ENCODE measurements at regions not wholly inside any gene's neighbourhood (a gene's known extent, or its start where the extent isn't known, plus 50 kb on each side); places are given as distances from the start of the nearest gene placed in this dataset.
"Not testable (repeated sequence)": the region's sequence is repeated elsewhere in the genome, so short reads cannot be mapped to it uniquely, and the experiment has no call there.

DNA sequence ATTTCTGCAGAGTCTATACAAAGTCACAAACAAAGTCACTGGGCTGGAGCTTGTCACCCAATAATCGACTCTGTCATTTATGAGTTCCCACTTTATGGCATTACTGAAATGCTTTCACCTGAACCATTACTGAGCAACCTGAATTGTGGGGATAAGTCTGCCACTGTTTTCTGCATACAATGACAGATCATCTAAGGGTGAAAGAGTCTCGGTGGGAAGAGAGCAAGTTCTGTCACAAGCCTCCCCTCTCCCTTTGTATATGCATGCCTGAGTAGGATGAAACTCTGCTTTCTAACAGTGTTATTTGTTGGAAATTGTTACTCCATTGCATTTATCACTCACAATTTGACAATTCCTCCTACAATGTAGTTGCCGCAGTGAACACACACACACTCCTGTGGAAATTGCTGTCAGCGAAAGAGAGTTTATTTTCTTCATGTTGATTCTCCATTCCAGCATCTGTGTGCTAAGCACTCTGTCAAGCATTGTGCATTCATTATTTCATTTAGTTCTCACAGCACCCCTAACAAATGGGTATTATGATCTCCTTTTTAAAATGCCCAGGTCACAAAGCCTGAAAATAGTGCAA is 1732.4 kb upstream of the CDH6 start:
- no peak overlapping the region for H3K4me3 ChIP-seq
- in situ Hi-C loops (cut with MboI; ENCODE audit: low pct_unique_long_range_greater_than_20kb in 2 of 9, low sequenced_read_pairs in 9 of 9, unreplicated experiment in 9 of 9): no loop called here

DNA sequence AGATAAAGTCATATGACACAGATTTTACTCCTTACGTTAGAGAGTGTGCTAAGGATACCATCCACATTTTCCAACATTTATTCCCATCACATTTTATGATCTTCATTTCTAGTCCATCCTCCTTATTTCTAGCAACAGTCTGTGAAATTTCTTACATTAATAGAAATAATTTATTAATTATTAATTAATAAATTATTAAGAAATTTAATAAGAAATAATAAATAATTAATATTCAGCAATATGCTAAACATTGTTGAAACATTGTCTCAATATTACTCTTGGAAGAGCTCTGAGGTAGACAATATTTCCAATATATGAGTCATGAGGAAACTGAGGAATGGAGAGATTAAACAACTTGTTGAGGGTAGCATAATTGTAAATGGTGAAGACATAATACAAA is 1742.5 kb upstream of the CDH6 start:
- 100% methylated on average over 1 of the region's 1 CpG; no CpG with 5 or more reads in 9 of the 10 experiments for WGBS, 10 experiments
- H3K4me1 ChIP-seq (replicated peaks in 1 of 2); ATAC-seq (replicated peaks in 6 of 8); H3K27ac ChIP-seq; H3K4me3 ChIP-seq; in situ Hi-C loops (cut with MboI; ENCODE audit: low pct_unique_long_range_greater_than_20kb in 2 of 9, low sequenced_read_pairs in 9 of 9, unreplicated experiment in 9 of 9): not testable (repeated sequence)

More for the DNA sequence above, 1732.4 kb upstream of the CDH6 start:
- Histone ChIP-seq H3K27ac (no peak overlapping the region), H3K4me1 (replicated peaks in 1 of 2) (peaks cover 4 to 14% of the 10 kb centered on the region in 2 donors)
- 13 to 70% (median 37%) methylated on average over 2 to 4 of the region's 4 CpGs; no CpG with 5 or more reads in 3 of the 10 experiments for WGBS, 10 experiments
- peak in 5 of 8 experiments; percentile 87 to 96 (median 96) for ATAC-seq (replicated peaks in 6 of 8)

DNA sequence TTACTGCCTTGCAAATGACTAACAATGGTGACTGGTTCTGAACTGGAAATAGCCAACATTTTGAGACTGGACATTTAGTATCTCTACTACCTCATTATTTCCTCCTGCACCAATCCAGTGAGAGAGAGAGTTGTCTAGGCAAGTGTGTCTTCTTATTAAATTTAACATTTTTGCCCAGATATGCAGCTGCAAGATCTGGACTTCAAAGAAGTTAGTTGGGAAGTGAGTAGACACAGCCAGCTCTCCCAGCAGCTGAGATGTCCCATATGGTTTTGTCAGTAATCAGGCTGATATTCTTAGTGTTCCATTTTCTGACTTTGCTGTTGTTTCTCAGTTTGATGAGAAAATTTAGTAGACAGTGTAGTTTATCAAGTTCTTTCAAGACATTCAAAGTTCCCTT is 1778.8 kb upstream of the CDH6 start:
- ATAC-seq (replicated peaks in 6 of 8): no peak
- no peak overlapping the region for H3K4me3 ChIP-seq
- H3K4me1 ChIP-seq (replicated peaks in 1 of 2): no peaks in the 10 kb centered on the region
- no peak overlapping the region for H3K27ac ChIP-seq
- in situ Hi-C loops (cut with MboI; ENCODE audit: low pct_unique_long_range_greater_than_20kb in 2 of 9, low sequenced_read_pairs in 9 of 9, unreplicated experiment in 9 of 9): no loop called here

DNA sequence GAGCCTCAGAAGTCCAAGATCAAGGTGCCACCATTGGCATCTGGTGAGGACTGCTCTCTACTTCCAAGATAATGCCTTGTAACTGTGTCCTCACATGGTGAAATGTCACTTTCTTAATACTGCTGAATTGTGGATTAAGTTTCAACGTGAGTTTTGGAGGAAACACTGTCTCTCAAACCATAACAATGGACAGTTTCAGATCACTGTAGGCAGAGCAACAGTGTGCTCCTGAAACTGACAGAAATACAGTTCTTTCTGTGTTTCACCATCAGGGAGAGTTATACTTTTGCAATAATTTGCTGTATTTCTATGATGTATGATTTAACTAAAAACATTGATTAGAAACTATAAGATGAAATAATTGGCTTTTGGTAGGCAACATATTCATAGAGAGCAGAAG is 1780.5 kb upstream of the CDH6 start:
- no peak overlapping the region for H3K27ac ChIP-seq
- H3K4me3 ChIP-seq: no peak overlapping the region
- no peak for ATAC-seq (replicated peaks in 6 of 8)
- H3K4me1 ChIP-seq (replicated peaks in 1 of 2): no peaks in the 10 kb centered on the region
- in situ Hi-C loops (cut with MboI; ENCODE audit: low pct_unique_long_range_greater_than_20kb in 2 of 9, low sequenced_read_pairs in 9 of 9, unreplicated experiment in 9 of 9): no loop called here
- WGBS, 10 experiments: 0 to 57% (median 35%) methylated on average over 1 of the region's 1 CpG; no CpG with 5 or more reads in 4 of the 10 experiments

DNA sequence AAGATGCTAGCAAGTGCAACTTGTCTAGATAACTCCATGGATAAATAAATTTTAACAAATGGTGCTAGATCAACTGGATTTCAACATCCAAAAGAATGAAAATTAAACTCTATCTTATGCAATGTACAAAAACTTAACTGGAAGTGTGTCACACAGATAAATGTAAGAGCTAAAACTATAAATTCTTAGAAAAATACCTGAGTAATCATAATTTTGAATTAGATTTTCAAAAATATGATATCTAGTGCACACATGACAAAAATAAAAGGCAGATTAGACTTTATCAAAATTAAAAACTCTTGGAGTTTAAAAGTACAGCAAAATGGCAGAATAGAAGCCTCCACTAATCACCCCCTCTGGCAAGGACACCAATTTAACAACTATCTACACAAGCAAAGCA is 1791.2 kb upstream of the CDH6 start:
- ATAC-seq (replicated peaks in 6 of 8): no peak
- H3K4me3 ChIP-seq: no peak overlapping the region
- H3K27ac ChIP-seq: no peak overlapping the region
- H3K4me1 ChIP-seq (replicated peaks in 1 of 2): no peaks in the 10 kb centered on the region
- in situ Hi-C loops (cut with MboI; ENCODE audit: low pct_unique_long_range_greater_than_20kb in 2 of 9, low sequenced_read_pairs in 9 of 9, unreplicated experiment in 9 of 9): no loop called here

DNA sequence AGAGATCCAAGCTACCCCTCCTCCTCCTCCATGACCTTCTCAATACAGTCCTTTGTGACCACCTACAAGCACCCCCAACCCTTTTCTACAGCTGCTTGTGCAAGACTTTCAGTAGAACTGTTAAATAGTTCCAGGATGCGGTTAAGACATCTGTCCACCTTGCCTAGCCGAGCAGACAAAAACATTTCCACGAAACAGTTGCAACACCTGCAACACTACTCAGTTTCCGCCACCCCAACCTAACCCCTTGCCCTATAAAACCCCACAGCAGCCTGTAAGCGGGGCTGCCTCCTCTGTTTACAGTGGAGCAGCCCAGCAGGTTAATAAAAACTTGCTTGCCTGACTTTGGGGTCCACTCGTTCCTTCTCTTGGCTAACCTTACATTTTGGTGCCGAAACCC is 1803.5 kb upstream of the CDH6 start:
- in situ Hi-C loops (cut with MboI; ENCODE audit: low pct_unique_long_range_greater_than_20kb in 2 of 9, low sequenced_read_pairs in 9 of 9, unreplicated experiment in 9 of 9): no loop called here
- no peak for ATAC-seq (replicated peaks in 6 of 8)
- Histone ChIP-seq H3K4me1 (replicated peaks in 1 of 2) (no peaks in the 10 kb centered on the region), H3K4me3 (no peak overlapping the region), H3K27ac (no peak overlapping the region)
- 4 to 95% (median 81%) methylated on average over 2 to 7 of the region's 7 CpGs; no CpG with 5 or more reads in 2 of the 10 experiments for WGBS, 10 experiments

DNA sequence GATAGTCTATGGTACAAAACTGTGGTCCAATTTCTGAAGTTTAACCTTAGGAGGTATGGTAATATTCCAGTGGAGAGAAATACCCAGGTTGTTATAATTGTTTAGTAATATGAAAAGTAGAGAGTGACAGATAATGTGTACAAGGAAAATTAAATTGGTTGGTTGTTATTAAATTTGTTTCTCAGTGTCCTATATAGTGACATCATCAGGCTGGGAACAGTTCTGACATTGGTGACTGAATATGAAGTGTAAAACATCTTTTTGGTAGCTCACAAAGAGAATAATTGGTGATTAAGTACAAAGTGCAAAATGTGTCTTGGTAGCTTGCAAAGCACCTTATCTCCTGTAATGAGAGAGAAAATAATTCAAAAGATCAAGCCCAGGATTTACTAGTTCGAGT is 1806.1 kb upstream of the CDH6 start:
- no peak for ATAC-seq (replicated peaks in 6 of 8)
- H3K27ac ChIP-seq: no peak overlapping the region
- no peaks in the 10 kb centered on the region for H3K4me1 ChIP-seq (replicated peaks in 1 of 2)
- 0 to 89% (median 40%) methylated on average over 1 of the region's 1 CpG; no CpG with 5 or more reads in 5 of the 10 experiments for WGBS, 10 experiments
- in situ Hi-C loops (cut with MboI; ENCODE audit: low pct_unique_long_range_greater_than_20kb in 2 of 9, low sequenced_read_pairs in 9 of 9, unreplicated experiment in 9 of 9): no loop called here
- no peak overlapping the region for H3K4me3 ChIP-seq

DNA sequence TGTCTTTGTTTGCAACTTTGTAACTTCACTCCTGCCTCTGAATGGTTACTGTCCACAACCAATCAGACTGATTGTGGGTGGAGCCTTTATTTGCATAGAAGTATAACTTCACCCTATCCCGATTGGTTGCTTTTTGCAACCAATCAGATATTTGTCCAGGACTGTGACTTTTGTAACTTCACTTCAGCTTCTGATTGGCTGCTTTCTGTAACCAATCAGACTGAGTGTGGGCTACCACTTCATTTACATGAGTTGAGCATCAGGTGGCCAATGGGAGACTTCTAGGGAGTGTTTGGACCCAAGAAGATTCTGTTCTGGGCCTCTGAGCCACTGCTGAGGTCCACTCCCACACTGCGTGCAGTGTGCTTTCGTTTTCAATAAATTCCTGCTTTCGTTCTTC is 1810.7 kb upstream of the CDH6 start:
- in situ Hi-C loops (cut with MboI; ENCODE audit: low pct_unique_long_range_greater_than_20kb in 2 of 9, low sequenced_read_pairs in 9 of 9, unreplicated experiment in 9 of 9): no loop called here
- H3K4me3 ChIP-seq: no peak overlapping the region
- no peak overlapping the region for H3K27ac ChIP-seq
- H3K4me1 ChIP-seq (replicated peaks in 1 of 2): no peaks in the 10 kb centered on the region
- 0 to 100% (median 83%) methylated on average over 1 to 4 of the region's 4 CpGs for WGBS, 10 experiments
- peak in 3 of 8 experiments; percentile 52 to 97 (median 73) for ATAC-seq (replicated peaks in 6 of 8)

DNA sequence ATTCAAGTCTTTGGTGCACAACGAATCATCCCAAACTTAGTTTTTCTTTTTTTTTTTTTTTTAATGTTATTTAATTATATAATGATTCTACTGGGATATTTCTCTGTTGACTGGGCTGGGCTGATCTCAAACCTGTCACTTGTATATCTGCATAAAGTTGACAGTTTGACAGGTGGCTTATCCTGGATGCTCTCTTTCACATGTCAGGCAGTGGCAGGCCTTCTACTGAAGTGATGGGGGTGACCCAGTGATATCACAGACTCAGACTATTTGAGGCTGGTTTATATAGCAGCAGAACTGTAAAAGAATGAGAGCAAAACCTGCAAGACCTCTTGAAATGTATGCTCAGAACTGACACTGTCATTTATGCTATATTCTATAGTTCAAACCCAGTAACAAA is 1813.5 kb upstream of the CDH6 start:
- no peak for ATAC-seq (replicated peaks in 6 of 8)
- WGBS, 10 experiments: 0 to 90% (median 23%) methylated on average over 1 of the region's 1 CpG; no CpG with 5 or more reads in 2 of the 10 experiments
- Histone ChIP-seq H3K27ac (no peak overlapping the region), H3K4me1 (replicated peaks in 1 of 2) (no peaks in the 10 kb centered on the region), H3K4me3 (no peak overlapping the region)
- in situ Hi-C loops (cut with MboI; ENCODE audit: low pct_unique_long_range_greater_than_20kb in 2 of 9, low sequenced_read_pairs in 9 of 9, unreplicated experiment in 9 of 9): no loop called here

DNA sequence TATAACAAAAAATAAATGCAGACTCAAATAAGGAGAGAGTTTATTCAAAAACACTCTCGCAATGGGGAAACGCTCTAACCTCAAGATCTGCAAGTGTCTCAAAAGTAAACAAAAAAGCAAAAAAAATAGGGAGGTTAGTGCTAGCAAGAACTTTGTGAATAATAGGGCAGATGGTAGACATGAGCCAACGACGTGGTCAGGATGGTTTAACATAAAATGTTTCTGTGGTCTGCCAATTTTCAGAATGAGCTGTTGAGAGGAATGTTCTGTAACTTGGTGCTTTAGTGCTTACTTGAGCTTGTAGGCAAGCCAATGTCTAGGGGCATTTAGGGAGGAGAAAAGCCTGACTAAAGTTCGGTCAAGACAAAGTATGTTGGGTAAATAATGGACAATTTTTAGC is 1813.9 kb upstream of the CDH6 start:
- Histone ChIP-seq H3K27ac (no peak overlapping the region), H3K4me1 (replicated peaks in 1 of 2) (no peaks in the 10 kb centered on the region), H3K4me3 (no peak overlapping the region)
- in situ Hi-C loops (cut with MboI; ENCODE audit: low pct_unique_long_range_greater_than_20kb in 2 of 9, low sequenced_read_pairs in 9 of 9, unreplicated experiment in 9 of 9): no loop called here
- no peak for ATAC-seq (replicated peaks in 6 of 8)
- WGBS, 10 experiments: 8 to 100% (median 86%) methylated on average over 2 to 5 of the region's 5 CpGs; no CpG with 5 or more reads in 1 of the 10 experiments

DNA sequence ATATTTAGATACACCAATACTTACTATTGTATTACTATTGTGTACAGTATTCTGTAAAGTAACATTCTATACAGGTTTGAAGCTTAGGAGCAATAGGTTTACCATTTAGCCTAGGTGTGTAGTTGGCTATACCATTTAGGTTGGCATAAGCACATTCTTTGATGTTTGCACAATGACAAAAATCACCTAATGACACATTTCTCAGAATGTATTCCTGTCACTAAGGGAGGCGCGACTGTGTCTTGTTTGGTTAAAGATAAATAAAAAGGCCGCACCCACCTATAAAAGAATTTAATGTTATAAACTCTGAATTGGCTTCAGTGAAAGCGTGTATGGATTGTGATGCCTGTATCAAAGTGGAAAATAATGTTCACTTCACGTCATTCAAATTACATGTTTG is 1815.4 kb upstream of the CDH6 start:
- no peak for ATAC-seq (replicated peaks in 6 of 8)
- in situ Hi-C loops (cut with MboI; ENCODE audit: low pct_unique_long_range_greater_than_20kb in 2 of 9, low sequenced_read_pairs in 9 of 9, unreplicated experiment in 9 of 9): no loop called here
- Histone ChIP-seq H3K4me1 (replicated peaks in 1 of 2) (no peaks in the 10 kb centered on the region), H3K27ac (no peak overlapping the region), H3K4me3 (no peak overlapping the region)
- 0 to 90% (median 71%) methylated on average over 1 to 5 of the region's 5 CpGs; no CpG with 5 or more reads in 1 of the 10 experiments for WGBS, 10 experiments

DNA sequence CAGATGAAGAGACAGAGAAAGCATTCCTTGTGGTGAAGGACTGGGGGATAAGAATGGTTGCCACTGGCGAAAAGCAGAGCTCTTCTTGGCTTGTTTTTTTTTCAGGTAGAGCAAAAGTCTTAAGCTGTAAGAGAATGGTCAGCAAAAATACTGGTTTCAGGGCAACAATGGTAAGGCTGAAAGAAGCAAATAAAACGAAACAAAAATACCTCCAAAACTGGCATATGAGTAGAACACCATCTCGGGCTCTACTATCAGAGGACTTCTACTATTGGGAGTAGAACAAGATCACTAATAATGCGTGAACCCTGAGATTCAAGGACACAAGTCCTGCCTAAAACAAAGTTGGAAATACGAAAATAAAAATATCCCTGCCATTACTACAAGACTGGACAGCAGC is 1823.2 kb upstream of the CDH6 start:
- H3K4me3 ChIP-seq: no peak overlapping the region
- ATAC-seq (replicated peaks in 6 of 8): no peak
- in situ Hi-C loops (cut with MboI; ENCODE audit: low pct_unique_long_range_greater_than_20kb in 2 of 9, low sequenced_read_pairs in 9 of 9, unreplicated experiment in 9 of 9): no loop called here
- H3K27ac ChIP-seq: no peak overlapping the region
- 0 to 94% (median 67%) methylated on average over 1 to 5 of the region's 5 CpGs; no CpG with 5 or more reads in 1 of the 10 experiments for whole genome bisulfite sequencing, 10 experiments
- no peaks in the 10 kb centered on the region for H3K4me1 ChIP-seq (replicated peaks in 1 of 2)

DNA sequence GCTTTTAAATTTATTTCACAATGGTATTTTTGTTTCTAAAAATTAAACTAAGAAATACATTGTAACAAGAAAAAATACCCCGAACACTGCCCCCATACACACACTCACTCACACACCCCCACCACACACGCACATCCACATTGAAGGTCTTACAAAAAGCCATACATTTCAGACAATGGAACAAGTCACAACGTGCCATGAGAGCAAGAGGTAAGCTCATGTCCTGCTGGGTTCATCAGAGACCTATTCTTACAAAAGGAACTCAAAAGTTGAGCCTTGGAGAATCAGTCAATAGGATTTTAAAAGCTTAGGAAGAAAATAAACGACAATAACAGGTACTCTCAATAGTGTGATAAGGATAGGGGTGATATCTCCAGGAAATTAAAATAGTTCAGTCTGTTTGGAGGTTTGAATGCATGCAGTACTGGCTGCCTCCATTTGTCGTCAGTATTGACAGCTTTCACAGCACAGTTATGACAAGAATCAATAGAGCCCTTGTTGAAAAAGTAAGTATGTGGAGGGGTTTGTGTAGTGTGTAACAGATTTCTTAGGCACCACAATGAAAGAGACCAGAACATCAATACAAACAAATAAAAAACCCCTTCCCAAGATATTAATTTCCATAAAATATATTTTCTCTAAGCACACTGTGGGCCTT is 1826.2 kb upstream of the CDH6 start:
- Histone ChIP-seq H3K27ac (no peak overlapping the region), H3K4me1 (replicated peaks in 1 of 2) (no peaks in the 10 kb centered on the region), H3K4me3 (no peak overlapping the region)
- ATAC-seq (replicated peaks in 6 of 8): peak in 1 of 8 experiments; percentile 38
- WGBS, 10 experiments: 0 to 89% (median 31%) methylated on average over 1 to 5 of the region's 5 CpGs; no CpG with 5 or more reads in 1 of the 10 experiments
- in situ Hi-C loops (cut with MboI; ENCODE audit: low pct_unique_long_range_greater_than_20kb in 2 of 9, low sequenced_read_pairs in 9 of 9, unreplicated experiment in 9 of 9): no loop called here

DNA sequence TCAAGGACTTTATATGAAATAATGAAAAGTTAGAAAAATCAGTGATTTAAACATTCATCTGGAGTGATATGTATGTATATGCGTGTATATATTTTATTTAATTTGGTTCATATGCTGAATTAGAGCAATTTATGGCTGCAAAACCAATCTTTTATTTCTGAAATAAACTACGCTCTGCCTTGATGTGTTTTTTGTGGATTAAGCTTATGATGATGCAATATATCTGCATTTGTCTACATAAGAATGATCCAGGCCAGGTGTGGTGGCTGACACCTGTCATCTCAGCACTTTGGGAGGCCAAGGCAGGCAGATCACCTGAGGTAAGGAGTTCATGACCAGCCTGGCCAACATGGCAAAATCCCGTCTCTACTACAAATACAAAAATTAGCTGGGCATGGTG is 1842.3 kb upstream of the CDH6 start:
- in situ Hi-C loops (cut with MboI; ENCODE audit: low pct_unique_long_range_greater_than_20kb in 2 of 9, low sequenced_read_pairs in 9 of 9, unreplicated experiment in 9 of 9): no loop called here
- Histone ChIP-seq H3K4me1 (replicated peaks in 1 of 2) (no peaks in the 10 kb centered on the region), H3K27ac (no peak overlapping the region), H3K4me3 (no peak overlapping the region)
- no peak for ATAC-seq (replicated peaks in 6 of 8)
- WGBS, 10 experiments: 0 to 94% (median 75%) methylated on average over 1 to 3 of the region's 3 CpGs
